Skeletal muscle tissue (tissue), 3 donors: ENCODE measurements at regions not wholly inside any gene's neighbourhood (a gene's known extent, or its start where the extent isn't known, plus 50 kb on each side); places are given as distances from the start of the nearest gene placed in this dataset.
"Not testable (repeated sequence)": the region's sequence is repeated elsewhere in the genome, so short reads cannot be mapped to it uniquely, and the experiment has no call there.

Experiments
- H3K27ac ChIP-seq: one replicate; pipeline ENCODE4 v1.7.0; 2013; ENCODE audit warnings: mild to moderate bottlenecking, low read depth, low read length, inconsistent platforms
- H3K27me3 ChIP-seq, 3 donors: one replicate each; pipeline ENCODE4 v1.7.0; 2013; ENCODE audit warnings: low read length in 3 of 3; ENCODE audit not compliant: control insufficient read depth in 3 of 3, insufficient read depth in 3 of 3
- H3K36me3 ChIP-seq, 3 donors: one replicate each; pipeline ENCODE4 v1.7.0; 2013; ENCODE audit warnings: low read length in 3 of 3; ENCODE audit not compliant: control insufficient read depth in 3 of 3, insufficient read depth in 3 of 3
- H3K4me1 ChIP-seq, 3 donors: one replicate each; pipeline ENCODE4 v1.7.0; 2013; ENCODE audit warnings: low read length in 3 of 3, mild to moderate bottlenecking in 3 of 3; ENCODE audit not compliant: control insufficient read depth in 3 of 3, insufficient read depth in 3 of 3
- H3K4me3 ChIP-seq, 3 donors: one replicate each; pipeline ENCODE4 v1.7.0; 2013; ENCODE audit warnings: low read length in 3 of 3
- H3K9ac ChIP-seq, 3 donors: one replicate each; pipeline ENCODE4 v1.7.0; 2013; ENCODE audit warnings: low read length in 3 of 3, mild to moderate bottlenecking in 3 of 3, moderate library complexity in 2 of 3, low read depth in 1 of 3
- H3K9me3 ChIP-seq, 3 donors: one replicate each; pipeline ENCODE4 v1.7.0; 2013; ENCODE audit warnings: low read length in 3 of 3; ENCODE audit not compliant: control insufficient read depth in 3 of 3
- donor health status: Osteomylitis.

GRCh38 chr10:36007369-36007768 is 365.3 kb upstream of the FZD8 start:
- Histone ChIP-seq H3K27ac (no peak overlapping the region), H3K4me1 (no peaks in the 10 kb centered on the region), H3K4me3 (no peak overlapping the region), H3K9ac (no peak overlapping the region), H3K27me3 (no peaks in the 10 kb centered on the region), H3K9me3 (no peaks in the 10 kb centered on the region), H3K36me3 (no peaks in the 10 kb centered on the region)

GRCh38 chr10:36003688-36004087 is 361.6 kb upstream of the FZD8 start:
- no peak overlapping the region for H3K4me3 ChIP-seq
- H3K9me3 ChIP-seq: no peaks in the 10 kb centered on the region
- no peaks in the 10 kb centered on the region for H3K36me3 ChIP-seq
- no peak overlapping the region for H3K27ac ChIP-seq
- H3K4me1 ChIP-seq: no peaks in the 10 kb centered on the region
- H3K9ac ChIP-seq: no peak overlapping the region
- H3K27me3 ChIP-seq: no peaks in the 10 kb centered on the region

GRCh38 chr10:36003031-36003600 is 361.0 kb upstream of the FZD8 start:
- Histone ChIP-seq H3K9me3 (no peaks in the 10 kb centered on the region), H3K4me3 (no peak overlapping the region)

GRCh38 chr10:36002445-36002844 is 360.3 kb upstream of the FZD8 start:
- H3K4me3 ChIP-seq: no peak overlapping the region
- H3K4me1 ChIP-seq: no peaks in the 10 kb centered on the region
- no peaks in the 10 kb centered on the region for H3K27me3 ChIP-seq
- H3K36me3 ChIP-seq: no peaks in the 10 kb centered on the region
- H3K9ac ChIP-seq: no peak overlapping the region
- no peaks in the 10 kb centered on the region for H3K9me3 ChIP-seq
- no peak overlapping the region for H3K27ac ChIP-seq

More at GRCh38 chr10:36003031-36003600, 361.0 kb upstream of the FZD8 start:
- no peak overlapping the region for H3K27ac ChIP-seq
- H3K9ac ChIP-seq: no peak overlapping the region
- H3K36me3 ChIP-seq: no peaks in the 10 kb centered on the region
- H3K4me1 ChIP-seq: no peaks in the 10 kb centered on the region
- H3K27me3 ChIP-seq: no peaks in the 10 kb centered on the region

GRCh38 chr10:36000754-36001153 is 358.7 kb upstream of the FZD8 start:
- H3K9me3 ChIP-seq, H3K27ac ChIP-seq, H3K36me3 ChIP-seq, H3K4me3 ChIP-seq, H3K9ac ChIP-seq, H3K4me1 ChIP-seq, H3K27me3 ChIP-seq: not testable (repeated sequence)

- Histone ChIP-seq H3K27me3 (no peaks in the 10 kb centered on the region), H3K9ac (no peak overlapping the region), H3K9me3 (no peaks in the 10 kb centered on the region), H3K4me1 (no peaks in the 10 kb centered on the region), H3K4me3 (no peak overlapping the region), H3K36me3 (no peaks in the 10 kb centered on the region), H3K27ac (no peak overlapping the region)
Measured at GRCh38 chr10:35998026-35998425, 355.9 kb upstream of the FZD8 start.

GRCh38 chr10:35995485-35995884 is 353.4 kb upstream of the FZD8 start:
- Histone ChIP-seq H3K27ac (no peak overlapping the region), H3K4me3 (no peak overlapping the region), H3K9ac (no peak overlapping the region), H3K36me3 (no peaks in the 10 kb centered on the region), H3K9me3 (no peaks in the 10 kb centered on the region), H3K4me1 (peaks cover 0 to 7% (median 3%) of the 10 kb centered on the region in 3 donors), H3K27me3 (no peaks in the 10 kb centered on the region)

- no peak overlapping the region for H3K4me3 ChIP-seq
- no peak overlapping the region for H3K27ac ChIP-seq
- H3K9ac ChIP-seq: no peak overlapping the region
- H3K4me1 ChIP-seq: peaks cover 0 to 7% (median 3%) of the 10 kb centered on the region in 3 donors
- H3K9me3 ChIP-seq: no peaks in the 10 kb centered on the region
- no peaks in the 10 kb centered on the region for H3K27me3 ChIP-seq
- H3K36me3 ChIP-seq: no peaks in the 10 kb centered on the region
Measured at GRCh38 chr10:35993591-35994515, 351.8 kb upstream of the FZD8 start.

GRCh38 chr10:35992107-35992506 is 350.0 kb upstream of the FZD8 start:
- Histone ChIP-seq H3K4me3 (no peak overlapping the region), H3K36me3 (no peaks in the 10 kb centered on the region)

GRCh38 chr10:35986756-35987502 is 344.8 kb upstream of the FZD8 start:
- Histone ChIP-seq H3K9ac (no peak overlapping the region), H3K27ac (no peak overlapping the region), H3K4me3 (no peak overlapping the region), H3K27me3 (no peaks in the 10 kb centered on the region), H3K9me3 (no peaks in the 10 kb centered on the region), H3K4me1 (peaks cover 0 to 8% (median 2%) of the 10 kb centered on the region in 3 donors), H3K36me3 (no peaks in the 10 kb centered on the region)

More at GRCh38 chr10:35992107-35992506, 350.0 kb upstream of the FZD8 start:
- Histone ChIP-seq H3K27ac (no peak overlapping the region), H3K27me3 (no peaks in the 10 kb centered on the region), H3K9ac (no peak overlapping the region), H3K9me3 (no peaks in the 10 kb centered on the region), H3K4me1 (peaks cover 0 to 12% (median 3%) of the 10 kb centered on the region in 3 donors)
